Sigmoid colon (tissue), 6 donors: ENCODE measurements at regions not wholly inside any gene's neighbourhood (a gene's known extent, or its start where the extent isn't known, plus 50 kb on each side); places are given as distances from the start of the nearest gene placed in this dataset.
A peak's percentile ranks its signal among the peaks of the same experiment; 100 is the strongest.
"Not testable (repeated sequence)": the region's sequence is repeated elsewhere in the genome, so short reads cannot be mapped to it uniquely, and the experiment has no call there.

Source experiments
- DNase-seq: peaks from one replicate; pipeline ENCODE4 v3.0.0-alpha.2; 2019
- H3K27ac ChIP-seq, 4 donors: fragments of 200-600 bp; sonication (generic); one replicate each; pipeline ENCODE4 v1.5.1; 2016 to 2019; ENCODE audit warnings: mild to moderate bottlenecking in 1 of 4
- H3K27me3 ChIP-seq, 3 donors: fragments of 200-600 bp; sonication (generic); one replicate each; pipeline ENCODE4 v1.5.1; 2019; ENCODE audit warnings: mild to moderate bottlenecking in 1 of 3
- H3K36me3 ChIP-seq, 4 donors: fragments of 200-600 bp; sonication (generic); one replicate each; pipeline ENCODE4 v1.5.1; 2016 to 2019
- H3K4me1 ChIP-seq, 4 donors: fragments of 200-600 bp; sonication (generic); one replicate each; pipeline ENCODE4 v1.5.1; 2017 to 2019
- H3K4me3 ChIP-seq, 4 donors: fragments of 200-600 bp; sonication (generic); one replicate each; pipeline ENCODE4 v1.5.1; 2017 to 2019; ENCODE audit warnings: mild to moderate bottlenecking in 2 of 4, moderate library complexity in 1 of 4
- H3K9me3 ChIP-seq, 4 donors: fragments of 200-600 bp in 3 of 4; sonication (generic) in 3 of 4; one replicate each; pipeline versions ENCODE4 v1.5.1 to v1.6.1; 2013 to 2019
- CTCF ChIP-seq, 4 experiments: fragments of 450-650 bp in 3 of 4; fragments of 200-600 bp in 1 of 4; IDR thresholded peaks; one replicate each; pipeline ENCODE4 v1.5.1; 2016 to 2019; ENCODE audit warnings: antibody characterized with exemption in 4 of 4, mild to moderate bottlenecking in 3 of 4, moderate library complexity in 2 of 4
- EP300 ChIP-seq, 4 donors: sonication (generic); formaldehyde crosslinking; IDR thresholded peaks; one replicate each; pipeline ENCODE4 v1.6.1; 2017; ENCODE audit warnings: antibody characterized with exemption in 4 of 4
- POLR2A ChIP-seq, 2 donors: fragments of 450-650 bp; IDR thresholded peaks; one replicate each; pipeline ENCODE4 v1.6.1; 2016; ENCODE audit warnings: antibody characterized with exemption in 2 of 2, mild to moderate bottlenecking in 2 of 2, moderate library complexity in 2 of 2
- POLR2AphosphoS5 ChIP-seq, 4 donors: sonication (generic); formaldehyde crosslinking; IDR thresholded peaks; one replicate each; pipeline ENCODE4 v1.6.1; 2017; ENCODE audit warnings: antibody characterized with exemption in 4 of 4
- WGBS, 2 donors: extraction: QIAGEN DNeasy Blood & Tissue Kit; methylation state at CpG; one replicate each; pipeline ENCODE4 v1.1.7; 2013; 5-methylcytosine and 5-hydroxymethylcytosine counted together
- intact Hi-C: fragments of 100-400 bp; cut with DNase I; formaldehyde crosslinking; loops from one replicate; pipeline ENCODE4 v1.15.1; 2023
- donor health status: healthy with polysubstance abuse.
- donor health status: healthy.

DNA sequence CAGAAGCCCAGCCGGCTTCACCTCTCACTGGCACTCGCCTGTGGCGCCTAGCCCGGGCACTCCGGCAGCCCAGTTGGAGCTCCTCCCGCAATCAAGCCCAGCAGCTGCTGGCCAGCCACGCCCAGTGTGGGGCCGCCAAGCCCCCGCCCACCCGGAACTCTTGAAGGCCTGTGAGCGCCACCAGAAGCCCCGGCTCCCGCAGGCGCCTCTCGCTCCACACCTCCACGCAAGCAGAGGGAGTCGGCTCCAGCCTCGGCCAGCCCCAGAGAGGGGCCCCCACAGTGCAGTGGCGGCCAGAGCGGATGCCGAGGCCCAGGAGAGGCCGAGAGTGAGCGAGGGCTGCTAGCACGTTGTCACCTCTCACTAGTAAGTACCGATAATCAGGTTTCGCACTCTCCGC lies 240.7 kb downstream of the TFEC start:
- intact Hi-C loops = no loop called here
- no peak overlapping the region for H3K27ac ChIP-seq
- 92% methylated on average over 27 of the region's 27 CpGs for WGBS, 2 donors

DNA sequence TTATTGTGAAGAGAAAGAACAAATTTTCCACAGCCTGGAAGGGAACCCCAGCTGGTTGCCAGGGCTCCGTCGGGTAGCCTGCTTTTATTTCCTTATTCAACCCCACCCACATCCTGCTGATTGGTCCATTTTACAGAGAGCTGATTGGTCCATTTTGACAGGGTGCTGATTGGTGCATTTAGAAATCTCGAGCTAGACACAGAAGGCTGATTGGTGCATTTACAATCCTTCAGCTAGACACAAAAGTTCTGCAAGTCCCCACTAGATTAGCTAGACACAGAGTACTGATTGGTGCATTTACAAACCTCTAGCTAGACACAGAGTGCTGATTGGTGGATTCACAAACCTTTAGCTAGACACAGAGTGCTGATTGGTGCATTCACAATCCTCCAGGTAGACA lies 241.1 kb downstream of the TFEC start:
- H3K4me3 ChIP-seq, DNase-seq, H3K27me3 ChIP-seq, intact Hi-C loops, H3K4me1 ChIP-seq, H3K27ac ChIP-seq, H3K36me3 ChIP-seq, H3K9me3 ChIP-seq: not testable (repeated sequence)
- 72 to 89% methylated on average over 3 of the region's 3 CpGs for WGBS, 2 donors

More for the DNA sequence above, 240.7 kb downstream of the TFEC start:
- H3K9me3 ChIP-seq = no peaks in the 10 kb centered on the region
- H3K36me3 ChIP-seq = no peaks in the 10 kb centered on the region
- H3K27me3 ChIP-seq = no peaks in the 10 kb centered on the region
- DNase-seq = peak; percentile 62
- no peak overlapping the region for H3K4me3 ChIP-seq
- TF ChIP-seq POLR2AphosphoS5 (IDR thresholded peaks at IDR 0.05) (no peak), EP300 (IDR thresholded peaks at IDR 0.05) (no peak), CTCF (IDR thresholded peaks at IDR 0.05) (no peak), POLR2A (IDR thresholded peaks at IDR 0.05) (no peak)
- H3K4me1 ChIP-seq = no peaks in the 10 kb centered on the region

DNA sequence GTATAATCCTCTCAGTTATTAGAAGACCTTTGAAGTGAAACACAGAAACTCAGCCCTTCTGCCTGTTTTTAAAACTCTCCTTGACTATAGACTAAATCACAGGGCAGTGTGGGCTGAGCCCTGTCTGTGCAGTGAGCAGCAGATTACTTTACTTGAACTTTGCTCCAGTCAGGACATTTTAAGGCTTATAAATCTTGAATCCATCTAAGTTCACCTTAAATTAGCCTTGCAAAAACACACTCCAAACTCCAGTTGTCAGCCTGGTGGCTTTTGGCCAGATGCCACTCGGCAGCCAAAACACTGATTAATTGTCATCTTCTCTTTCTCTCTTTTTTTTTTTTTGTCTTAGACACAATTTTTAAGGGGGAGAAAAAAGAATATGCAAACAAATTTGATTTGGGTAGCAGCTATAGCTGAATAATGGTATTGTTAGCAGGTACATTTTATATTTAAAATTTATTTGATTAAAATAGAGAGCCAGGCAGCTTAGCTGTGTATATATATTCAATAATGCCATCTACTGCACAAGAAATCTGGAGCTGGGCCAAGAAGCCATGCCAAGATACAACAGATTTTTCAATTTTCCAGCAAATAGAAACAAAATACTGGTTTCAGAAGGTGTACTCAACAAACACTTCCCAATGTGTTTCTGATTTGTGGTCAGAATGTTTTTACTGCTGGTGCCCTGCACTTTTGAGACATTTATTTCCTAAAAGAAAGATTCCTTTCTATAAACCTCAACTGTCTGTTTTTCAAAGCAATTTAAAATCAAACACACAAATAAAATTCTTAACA lies 247.7 kb downstream of the TFEC start:
- intact Hi-C loops = no loop called here
- Histone ChIP-seq H3K27ac (no peak overlapping the region), H3K9me3 (no peaks in the 10 kb centered on the region), H3K27me3 (no peaks in the 10 kb centered on the region), H3K4me1 (peaks cover 0 to 25% (median 11%) of the 10 kb centered on the region in 4 donors), H3K36me3 (no peaks in the 10 kb centered on the region), H3K4me3 (no peak overlapping the region)
- DNase-seq = no peak
- no peak for TF ChIP-seq EP300 (IDR thresholded peaks at IDR 0.05)
- TF ChIP-seq CTCF (IDR thresholded peaks at IDR 0.05) = no peak
- WGBS, 2 donors = 4 to 35% methylated on average over 1 of the region's 1 CpG

DNA sequence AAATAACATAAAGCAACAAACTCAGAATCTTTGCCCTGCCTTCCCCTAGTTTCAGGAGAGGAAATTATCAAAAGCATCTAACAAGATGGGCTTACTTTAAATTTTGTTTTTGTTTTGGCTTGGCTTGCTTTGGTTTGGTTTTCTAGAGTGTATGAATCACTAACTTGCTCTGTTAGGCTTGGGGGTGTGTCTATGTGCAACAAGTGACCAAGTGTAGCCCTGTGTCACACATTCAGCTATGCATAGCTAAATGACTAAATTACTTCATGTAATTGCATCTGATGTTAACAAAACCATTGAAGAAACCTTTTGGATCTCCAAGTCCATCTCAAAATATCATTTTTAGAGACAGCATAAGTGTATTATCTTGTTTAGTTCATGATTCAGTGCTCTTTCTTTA lies 251.0 kb downstream of the TFEC start:
- H3K27me3 ChIP-seq = no peaks in the 10 kb centered on the region
- H3K4me3 ChIP-seq = no peak overlapping the region
- no peak overlapping the region for H3K27ac ChIP-seq
- intact Hi-C loops = no loop called here
- no peaks in the 10 kb centered on the region for H3K9me3 ChIP-seq
- TF ChIP-seq POLR2A (IDR thresholded peaks at IDR 0.05) (no peak), CTCF (IDR thresholded peaks at IDR 0.05) (no peak), EP300 (IDR thresholded peaks at IDR 0.05) (no peak), POLR2AphosphoS5 (IDR thresholded peaks at IDR 0.05) (no peak)
- no peak for DNase-seq
- no peaks in the 10 kb centered on the region for H3K36me3 ChIP-seq
- H3K4me1 ChIP-seq = peaks cover 0 to 25% (median 11%) of the 10 kb centered on the region in 4 donors

DNA sequence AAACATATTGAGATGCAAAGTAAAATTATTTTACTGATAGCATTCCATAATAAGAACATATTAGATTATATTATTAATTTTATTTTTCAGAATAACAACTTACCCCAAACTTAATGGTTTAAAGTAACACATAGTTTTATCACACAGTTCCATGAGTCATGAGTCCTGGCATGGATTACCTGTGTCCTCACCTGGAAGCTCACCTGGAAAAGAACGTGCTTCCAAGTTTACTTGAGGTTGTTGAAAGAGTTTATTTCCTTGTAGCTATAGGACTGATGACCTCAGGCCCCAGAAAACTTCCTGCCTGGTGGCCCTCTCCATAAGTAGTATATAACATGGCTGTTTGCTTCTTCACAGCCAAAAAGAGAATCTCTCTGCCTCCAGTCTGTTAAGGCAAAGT lies 254.6 kb downstream of the TFEC start:
- no peaks in the 10 kb centered on the region for H3K9me3 ChIP-seq
- WGBS, 2 donors = 8 to 56% methylated on average over 1 of the region's 1 CpG
- no peaks in the 10 kb centered on the region for H3K36me3 ChIP-seq
- intact Hi-C loops = no loop called here
- no peak for DNase-seq
- H3K27me3 ChIP-seq = no peaks in the 10 kb centered on the region
- no peak overlapping the region for H3K4me3 ChIP-seq
- peaks cover 0 to under 1% (median 0%) of the 10 kb centered on the region in 4 donors for H3K4me1 ChIP-seq
- no peak for TF ChIP-seq POLR2AphosphoS5 (IDR thresholded peaks at IDR 0.05)
- TF ChIP-seq CTCF (IDR thresholded peaks at IDR 0.05) = no peak
- TF ChIP-seq POLR2A (IDR thresholded peaks at IDR 0.05) = no peak
- TF ChIP-seq EP300 (IDR thresholded peaks at IDR 0.05) = no peak
- H3K27ac ChIP-seq = no peak overlapping the region
